Activated CD8-positive, alpha-beta memory T cell treated with anti-CD3 and anti-CD28 coated beads for 24 hours (primary cell): ENCODE measurements at regions not wholly inside any gene's neighbourhood (a gene's known extent, or its start where the extent isn't known, plus 50 kb on each side); places are given as distances from the start of the nearest gene placed in this dataset.
"Not testable (repeated sequence)": the region's sequence is repeated elsewhere in the genome, so short reads cannot be mapped to it uniquely, and the experiment has no call there.

ENCODE experiments used
- DNase-seq: peaks from one replicate; pipeline ENCODE4 v3.0.0-alpha.2; 2020

GRCh38 chr21:7743940-7744339 lies 2777.4 kb upstream of the TPTE start:
- DNase-seq: not testable (repeated sequence)

DNA sequence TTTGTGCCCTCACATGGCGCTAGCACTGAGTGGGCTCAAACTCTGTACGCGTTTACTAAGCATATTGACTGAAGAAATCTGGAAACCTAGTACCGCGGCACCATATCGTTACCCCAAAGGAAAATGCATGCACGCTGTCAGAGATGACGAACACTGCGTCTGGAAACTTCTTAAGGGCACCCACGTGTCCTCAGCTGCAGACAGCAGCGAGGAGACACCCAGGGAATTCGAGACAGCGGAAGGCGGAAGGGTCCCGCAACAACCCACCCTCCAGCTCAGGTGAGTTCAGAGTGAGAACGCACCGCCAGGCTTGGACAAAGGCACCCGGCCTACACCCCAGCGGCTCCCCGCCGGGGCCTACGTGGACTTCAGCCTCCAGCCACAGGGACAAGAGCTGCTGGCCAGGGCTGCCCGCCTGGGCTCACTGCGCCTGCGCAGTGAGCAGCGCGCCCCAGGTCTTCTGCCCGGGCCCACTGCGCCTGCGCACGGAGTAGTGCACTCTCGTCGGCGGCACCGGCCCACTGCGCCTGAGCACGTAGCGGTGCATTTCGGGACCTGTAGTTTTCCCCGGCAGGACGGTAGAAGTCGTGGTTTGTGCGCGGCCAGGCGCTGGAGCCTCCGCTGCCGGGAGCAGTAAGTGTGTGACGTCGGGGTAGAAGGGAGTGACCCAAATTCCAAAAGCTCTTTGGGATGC lies 2776.8 kb upstream of the TPTE start:
- not testable (repeated sequence) for DNase-seq

- not testable (repeated sequence) for DNase-seq
Measured at GRCh38 chr21:7745100-7745450, 2776.3 kb upstream of the TPTE start.

- not testable (repeated sequence) for DNase-seq
Measured at GRCh38 chr21:7747964-7748363, 2773.4 kb upstream of the TPTE start.

DNA sequence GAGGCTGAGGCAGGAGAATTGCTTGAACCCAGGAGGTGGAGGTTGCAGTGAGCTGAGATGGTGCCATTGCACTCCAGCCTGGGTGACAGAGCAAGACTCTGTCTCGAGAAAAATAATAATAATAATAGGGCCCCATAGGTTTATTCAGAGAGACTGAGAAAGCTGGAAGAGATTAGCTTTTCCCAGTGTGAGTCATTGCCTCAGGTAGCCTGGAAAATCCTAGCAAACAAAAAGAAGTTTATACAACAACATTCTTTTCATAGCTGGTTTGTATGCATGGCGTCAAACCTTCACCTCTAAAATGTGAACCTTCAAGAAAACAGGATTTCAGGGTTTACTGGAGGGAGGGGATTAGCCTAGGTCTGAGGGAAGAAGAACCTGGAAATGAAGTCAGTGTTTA lies 2768.8 kb upstream of the TPTE start:
- not testable (repeated sequence) for DNase-seq

DNA sequence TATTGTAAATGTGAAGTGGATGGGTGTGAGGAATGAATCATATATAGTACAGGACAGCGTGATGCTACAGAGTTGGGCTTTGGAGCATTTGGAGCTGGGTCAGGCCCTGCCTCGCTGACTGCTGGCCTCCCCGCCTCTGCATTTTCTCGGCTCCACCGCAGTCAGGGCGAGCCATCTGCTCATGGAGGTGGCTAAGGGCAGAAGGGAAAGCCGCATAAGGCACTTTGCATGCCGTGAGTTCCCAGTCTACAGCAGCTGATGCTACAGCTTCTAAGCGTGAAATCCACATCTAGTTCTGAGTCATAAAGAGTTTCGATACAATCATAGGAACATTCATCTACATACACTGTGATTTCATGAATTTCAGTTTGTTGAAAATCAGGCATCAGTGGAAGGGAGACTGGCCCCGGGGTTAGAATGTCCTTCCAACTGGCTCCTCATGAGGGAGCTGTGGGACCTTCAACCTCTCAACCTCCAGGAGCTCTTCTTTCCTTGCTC lies 2768.0 kb upstream of the TPTE start:
- peak; percentile 48 for DNase-seq

DNA sequence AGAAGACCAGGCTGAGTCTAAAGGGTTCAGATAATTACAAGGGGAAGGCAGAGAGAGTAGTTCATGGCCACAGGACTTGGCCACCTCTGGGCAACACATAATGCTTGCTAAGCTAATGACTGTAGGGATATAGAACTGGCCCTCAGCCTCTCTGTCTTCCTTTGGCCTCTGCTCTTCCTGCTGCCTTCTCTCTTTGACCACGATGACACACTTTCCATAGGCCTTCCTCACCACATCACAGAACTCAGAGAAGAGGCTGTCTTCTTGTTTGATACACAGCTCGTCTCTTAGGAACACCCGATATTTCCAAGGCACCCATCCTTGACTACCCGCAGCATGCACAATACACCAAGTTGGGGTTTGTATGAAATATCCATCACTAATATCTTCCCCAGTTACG lies 2751.4 kb upstream of the TPTE start:
- DNase-seq: not testable (repeated sequence)

- not testable (repeated sequence) for DNase-seq
Measured at GRCh38 chr21:7774219-7774618, 2747.2 kb upstream of the TPTE start.

DNA sequence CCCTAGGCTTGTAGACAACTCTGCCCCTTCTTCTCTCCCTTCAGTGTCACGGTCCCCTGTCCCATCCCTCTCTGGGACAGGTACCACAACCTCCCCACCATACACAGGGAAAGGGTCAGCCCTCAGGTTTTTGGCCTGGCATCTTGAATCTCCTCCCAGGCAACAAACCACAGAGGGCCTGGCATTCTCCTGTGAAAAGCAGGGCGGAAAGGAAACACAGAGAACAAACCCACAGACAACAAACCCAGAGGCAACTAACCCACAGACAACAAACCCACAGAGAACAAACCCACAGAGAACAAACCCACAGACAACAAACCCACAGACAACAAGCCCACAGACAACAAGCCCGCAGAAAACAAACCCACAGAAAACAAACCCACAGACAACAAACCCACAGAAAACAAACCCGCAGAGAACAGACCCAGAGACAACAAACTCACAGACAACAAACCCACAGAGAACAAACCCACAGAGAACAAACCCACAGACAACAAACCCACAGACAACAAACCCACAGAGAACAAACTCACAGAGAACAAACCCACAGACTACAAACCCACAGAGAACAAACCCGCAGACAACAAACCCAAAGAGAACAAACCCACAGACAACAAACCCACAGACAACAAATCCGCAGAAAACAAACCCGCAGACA lies 2745.9 kb upstream of the TPTE start:
- DNase-seq: not testable (repeated sequence)

- DNase-seq: not testable (repeated sequence)
Measured at GRCh38 chr21:7776035-7776434, 2745.3 kb upstream of the TPTE start.

DNA sequence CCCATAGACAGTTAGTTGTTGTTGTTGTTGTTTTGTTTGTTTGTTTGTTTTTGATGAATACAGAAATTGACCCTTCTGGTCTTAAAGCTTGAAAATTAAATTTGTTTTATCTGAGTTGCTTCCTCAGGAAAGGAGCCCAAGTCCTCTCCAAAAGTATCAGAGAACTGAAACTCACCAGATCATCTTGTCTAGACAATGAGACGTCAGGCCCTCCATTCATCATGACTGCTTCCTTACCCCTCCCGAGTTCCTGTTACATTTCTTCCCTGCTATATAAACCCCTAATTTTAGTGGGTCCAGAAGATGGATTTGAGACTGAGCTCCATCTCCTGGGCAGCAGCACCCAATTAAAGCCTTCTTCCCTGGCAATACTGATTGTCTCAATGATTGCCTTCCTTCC lies 2744.8 kb upstream of the TPTE start:
- DNase-seq: not testable (repeated sequence)

DNA sequence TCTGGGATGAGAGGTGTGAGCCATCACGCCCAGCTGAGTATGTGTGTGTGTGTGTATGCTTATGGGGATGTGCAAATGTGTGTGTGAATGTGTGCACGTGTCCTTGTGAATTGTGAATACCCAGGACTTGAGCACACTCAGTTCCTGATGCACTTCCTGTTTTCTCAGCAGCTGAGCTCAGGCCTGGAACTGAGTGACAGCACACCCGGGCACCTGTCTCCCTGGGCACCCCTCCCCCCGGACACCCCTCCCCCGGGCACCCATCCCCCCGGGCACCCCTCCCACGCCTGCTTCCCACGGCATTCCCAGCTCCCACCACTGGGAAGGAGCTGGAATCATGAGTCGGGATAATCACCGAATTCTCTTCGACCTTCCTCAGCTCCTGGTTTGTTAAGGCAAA lies 2744.1 kb upstream of the TPTE start:
- not testable (repeated sequence) for DNase-seq

- DNase-seq: not testable (repeated sequence)
Measured at GRCh38 chr21:7787427-7788078, 2733.8 kb upstream of the TPTE start.

DNA sequence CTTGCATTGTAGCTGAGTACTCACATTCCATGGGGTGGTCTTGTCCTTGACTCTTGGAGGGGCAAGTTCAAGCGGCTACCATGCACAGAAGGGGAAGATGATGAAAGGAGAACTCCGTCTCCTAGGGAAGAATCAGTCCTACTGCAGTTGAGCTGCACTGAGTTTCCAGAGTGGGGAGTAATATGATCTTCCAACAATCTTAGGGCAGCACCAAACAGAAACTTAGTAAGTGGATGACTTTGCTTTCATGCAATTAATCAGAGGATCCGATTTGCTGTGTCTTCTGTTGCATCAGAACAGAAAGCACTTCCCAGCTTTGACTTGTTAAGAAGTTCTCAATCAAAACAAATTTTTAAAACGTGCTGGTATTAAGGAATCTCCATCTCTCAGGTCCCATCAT lies 2727.6 kb upstream of the TPTE start:
- not testable (repeated sequence) for DNase-seq

GRCh38 chr21:7797328-7797727 lies 2724.1 kb upstream of the TPTE start:
- not testable (repeated sequence) for DNase-seq

GRCh38 chr21:7798446-7798845 lies 2722.9 kb upstream of the TPTE start:
- DNase-seq: not testable (repeated sequence)

- not testable (repeated sequence) for DNase-seq
Measured at GRCh38 chr21:7799697-7800096, 2721.7 kb upstream of the TPTE start.

DNA sequence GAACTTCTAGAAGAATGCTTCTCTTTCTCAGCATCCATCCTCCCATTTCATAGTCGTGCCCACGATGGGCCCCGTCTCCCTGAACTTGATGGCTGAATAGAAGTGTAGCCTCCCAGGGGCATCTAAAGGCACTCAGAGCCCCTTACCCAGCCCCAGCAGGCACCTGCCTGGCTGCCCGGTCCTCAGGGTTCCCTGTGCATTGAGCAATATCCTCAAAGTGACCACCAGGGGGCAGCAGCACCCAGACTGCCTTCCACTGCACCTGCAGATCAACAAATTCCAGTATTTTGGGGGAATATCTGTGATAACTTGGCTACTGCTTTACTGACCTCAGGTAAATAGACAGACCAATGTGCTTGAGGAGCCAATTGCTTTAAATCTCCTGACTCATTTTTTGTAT lies 2707.9 kb upstream of the TPTE start:
- DNase-seq: not testable (repeated sequence)

- not testable (repeated sequence) for DNase-seq
Measured at GRCh38 chr21:7817013-7817412, 2704.4 kb upstream of the TPTE start.

DNA sequence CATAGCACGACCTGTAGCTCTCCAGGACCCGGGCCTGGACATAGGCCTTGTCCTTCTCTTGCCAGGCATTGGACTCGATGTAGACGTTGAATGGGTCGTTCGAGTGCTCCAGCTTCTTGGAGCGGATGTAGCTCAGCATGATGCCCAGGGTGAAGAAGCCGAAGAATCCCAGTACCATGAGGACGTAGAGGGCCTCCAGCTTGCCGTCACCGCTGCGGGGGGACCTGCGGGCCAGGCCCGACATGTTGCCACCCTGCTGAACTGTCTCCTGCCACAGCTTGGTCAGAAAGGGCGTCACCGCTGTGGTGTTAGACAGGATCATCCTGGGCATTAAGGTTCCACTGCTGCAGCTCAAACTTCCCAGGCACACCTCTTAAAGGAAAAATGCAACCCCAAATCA lies 2702.1 kb upstream of the TPTE start:
- not testable (repeated sequence) for DNase-seq

- DNase-seq: not testable (repeated sequence)
Measured at GRCh38 chr21:7825627-7826026, 2695.8 kb upstream of the TPTE start.

DNA sequence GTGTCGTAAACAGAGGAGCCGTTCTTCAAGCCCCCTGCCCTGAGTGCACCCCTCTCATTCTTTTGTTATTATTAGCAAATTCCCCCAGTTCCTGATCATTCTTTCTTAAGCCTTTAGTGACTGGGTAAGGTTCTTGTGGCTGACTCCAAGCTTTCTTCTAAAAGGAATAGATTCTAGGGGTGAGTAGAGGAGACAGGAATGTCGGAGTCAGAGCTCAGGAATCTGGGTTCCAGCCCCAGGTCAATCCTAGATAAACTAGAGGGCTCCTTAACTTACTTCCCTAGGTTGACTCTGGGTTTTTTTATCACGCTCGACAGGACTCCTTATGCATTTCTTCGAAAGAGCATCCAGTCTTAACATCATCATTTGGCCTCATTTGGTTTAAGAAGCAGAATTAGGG lies 2695.2 kb upstream of the TPTE start:
- DNase-seq: not testable (repeated sequence)

DNA sequence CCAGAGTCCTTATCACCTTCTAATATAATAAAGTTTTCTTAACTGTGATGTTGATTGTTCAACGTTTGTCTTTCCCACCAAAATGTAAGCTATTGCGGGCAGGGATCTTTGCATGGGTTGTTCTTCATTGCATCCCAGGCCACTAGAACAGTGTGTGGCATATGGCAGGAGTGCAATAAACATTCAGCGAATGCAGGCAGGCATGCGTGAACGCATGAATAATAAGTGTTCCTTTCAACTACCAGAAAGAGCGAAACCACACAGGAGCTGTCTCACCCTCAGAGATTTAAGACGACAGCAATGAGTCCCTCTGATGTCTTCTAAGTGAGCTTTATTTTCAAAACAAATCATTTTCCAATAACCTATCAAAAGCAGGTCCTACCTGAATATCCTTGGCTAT lies 2693.1 kb upstream of the TPTE start:
- DNase-seq: not testable (repeated sequence)

DNA sequence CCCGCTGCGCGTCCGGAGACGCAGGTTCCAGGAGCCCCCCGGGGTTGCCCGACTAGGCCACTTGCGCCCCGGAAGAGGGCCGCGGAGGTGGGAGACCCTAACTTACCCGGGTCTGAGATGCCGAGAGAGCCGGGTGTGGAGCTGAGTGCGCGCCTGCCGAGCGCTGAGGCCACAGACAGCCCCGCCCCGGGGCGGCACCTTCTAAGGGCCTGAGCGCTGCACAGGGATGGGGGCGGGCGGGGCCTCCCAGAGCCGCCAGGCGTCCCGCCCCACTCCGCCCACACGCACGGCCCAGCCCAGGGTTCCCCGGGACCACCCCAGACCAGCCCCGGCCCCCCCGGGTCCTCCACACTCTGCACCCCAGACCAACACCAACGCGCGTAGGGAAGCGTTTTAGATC lies 2692.0 kb upstream of the TPTE start:
- DNase-seq: not testable (repeated sequence)
